Gastroesophageal sphincter (tissue), 4 donors: ENCODE measurements at regions not wholly inside any gene's neighbourhood (a gene's known extent, or its start where the extent isn't known, plus 50 kb on each side); places are given as distances from the start of the nearest gene placed in this dataset.

Experiments used
- ATAC-seq: fragments of 150-250 bp; one replicate; pipeline ENCODE4 v1.9.1; 2016; ENCODE audit warnings: mild to moderate bottlenecking, moderate library complexity
- H3K27ac ChIP-seq, 4 donors: fragments of 200-600 bp; sonication (generic) in 3 of 4; 1 replicate in 3 of 4; 2 replicates in 1 of 4; pipeline ENCODE4 v1.5.1; 2016 to 2019
- H3K27me3 ChIP-seq: fragments of 200-600 bp; sonication (generic); one replicate; pipeline ENCODE4 v1.5.1; 2019
- H3K36me3 ChIP-seq, 2 donors: fragments of 200-600 bp; sonication (generic); one replicate each; pipeline ENCODE4 v1.5.1; 2019; ENCODE audit warnings: control low read depth in 1 of 2
- H3K4me1 ChIP-seq, 3 donors: fragments of 200-600 bp; sonication (generic); 1 replicate in 2 of 3; 2 replicates in 1 of 3; pipeline ENCODE4 v1.5.1; 2016 to 2019; ENCODE audit warnings: control low read depth in 2 of 3
- H3K4me3 ChIP-seq, 2 donors: fragments of 200-600 bp; sonication (generic); one replicate each; pipeline ENCODE4 v1.5.1; 2019; ENCODE audit warnings: mild to moderate bottlenecking in 1 of 2, moderate library complexity in 1 of 2
- H3K9me3 ChIP-seq, 3 donors: fragments of 200-600 bp; sonication (generic); one replicate each; pipeline ENCODE4 v1.5.1; 2017 to 2019; ENCODE audit warnings: control low read depth in 2 of 3
- CTCF ChIP-seq, 4 experiments: fragments of 200-600 bp in 2 of 4; fragments of 450-650 bp in 2 of 4; sonication (generic) in 1 of 4; IDR thresholded peaks; one replicate each; pipeline ENCODE4 v1.5.1; 2017 to 2019; ENCODE audit warnings: antibody characterized with exemption in 4 of 4, mild to moderate bottlenecking in 2 of 4, moderate library complexity in 2 of 4
- EP300 ChIP-seq: sonication (generic); formaldehyde crosslinking; IDR thresholded peaks from one replicate; pipeline ENCODE4 v1.6.1; 2017; ENCODE audit warnings: antibody characterized with exemption, mild to moderate bottlenecking
- POLR2A ChIP-seq, 2 donors: fragments of 450-650 bp; IDR thresholded peaks; one replicate each; pipeline ENCODE4 v1.6.1; 2017; ENCODE audit warnings: antibody characterized with exemption in 2 of 2, mild to moderate bottlenecking in 2 of 2, moderate library complexity in 1 of 2
- POLR2AphosphoS5 ChIP-seq: sonication (generic); formaldehyde crosslinking; IDR thresholded peaks from one replicate; pipeline ENCODE4 v1.6.1; 2017; ENCODE audit warnings: antibody characterized with exemption
- WGBS, 2 donors: methylation state at CpG; one replicate each; pipeline ENCODE4 v1.1.5; 2018; ENCODE audit warnings: low coverage in 1 of 2; 5-methylcytosine and 5-hydroxymethylcytosine counted together

- H3K36me3 ChIP-seq = no peaks in the 10 kb centered on the region
- TF ChIP-seq POLR2AphosphoS5 = no peak
- TF ChIP-seq EP300 = no peak
- TF ChIP-seq CTCF (IDR thresholded peaks at IDR 0.05) = no peak
- no peak for TF ChIP-seq POLR2A (IDR thresholded peaks at IDR 0.05)
- no peaks in the 10 kb centered on the region for H3K27me3 ChIP-seq
- WGBS, 2 donors = 91 to 97% methylated on average over 4 to 5 of the region's 5 CpGs
- H3K27ac ChIP-seq = no peak overlapping the region
- no peaks in the 10 kb centered on the region for H3K4me1 ChIP-seq
- no peak for ATAC-seq
- H3K4me3 ChIP-seq = no peak overlapping the region
- no peaks in the 10 kb centered on the region for H3K9me3 ChIP-seq
These were observed 62.3 kb upstream of the AHR start for GRCh38 chr7:17236171-17236570.

- H3K36me3 ChIP-seq = no peaks in the 10 kb centered on the region
- no peak overlapping the region for H3K4me3 ChIP-seq
- no peaks in the 10 kb centered on the region for H3K4me1 ChIP-seq
- no peaks in the 10 kb centered on the region for H3K9me3 ChIP-seq
- H3K27ac ChIP-seq = no peak overlapping the region
- no peaks in the 10 kb centered on the region for H3K27me3 ChIP-seq
- TF ChIP-seq CTCF (IDR thresholded peaks at IDR 0.05) (no peak), POLR2A (IDR thresholded peaks at IDR 0.05) (no peak), POLR2AphosphoS5 (no peak), EP300 (no peak)
- ATAC-seq = no peak
- 81 to 100% methylated on average over 1 of the region's 1 CpG for WGBS, 2 donors
These were observed 61.8 kb upstream of the AHR start for GRCh38 chr7:17236603-17237002.

- H3K27ac ChIP-seq = no peak overlapping the region
- H3K4me1 ChIP-seq = no peaks in the 10 kb centered on the region
- no peaks in the 10 kb centered on the region for H3K27me3 ChIP-seq
- WGBS, 2 donors = 62 to 71% methylated on average over 1 of the region's 1 CpG
- H3K36me3 ChIP-seq = no peaks in the 10 kb centered on the region
- H3K4me3 ChIP-seq = no peak overlapping the region
- TF ChIP-seq POLR2AphosphoS5 = no peak
- TF ChIP-seq EP300 = no peak
- no peak for TF ChIP-seq CTCF (IDR thresholded peaks at IDR 0.05)
- no peak for TF ChIP-seq POLR2A (IDR thresholded peaks at IDR 0.05)
- ATAC-seq = no peak
- H3K9me3 ChIP-seq = no peaks in the 10 kb centered on the region
These were observed 59.4 kb upstream of the AHR start for GRCh38 chr7:17239046-17239445.

DNA sequence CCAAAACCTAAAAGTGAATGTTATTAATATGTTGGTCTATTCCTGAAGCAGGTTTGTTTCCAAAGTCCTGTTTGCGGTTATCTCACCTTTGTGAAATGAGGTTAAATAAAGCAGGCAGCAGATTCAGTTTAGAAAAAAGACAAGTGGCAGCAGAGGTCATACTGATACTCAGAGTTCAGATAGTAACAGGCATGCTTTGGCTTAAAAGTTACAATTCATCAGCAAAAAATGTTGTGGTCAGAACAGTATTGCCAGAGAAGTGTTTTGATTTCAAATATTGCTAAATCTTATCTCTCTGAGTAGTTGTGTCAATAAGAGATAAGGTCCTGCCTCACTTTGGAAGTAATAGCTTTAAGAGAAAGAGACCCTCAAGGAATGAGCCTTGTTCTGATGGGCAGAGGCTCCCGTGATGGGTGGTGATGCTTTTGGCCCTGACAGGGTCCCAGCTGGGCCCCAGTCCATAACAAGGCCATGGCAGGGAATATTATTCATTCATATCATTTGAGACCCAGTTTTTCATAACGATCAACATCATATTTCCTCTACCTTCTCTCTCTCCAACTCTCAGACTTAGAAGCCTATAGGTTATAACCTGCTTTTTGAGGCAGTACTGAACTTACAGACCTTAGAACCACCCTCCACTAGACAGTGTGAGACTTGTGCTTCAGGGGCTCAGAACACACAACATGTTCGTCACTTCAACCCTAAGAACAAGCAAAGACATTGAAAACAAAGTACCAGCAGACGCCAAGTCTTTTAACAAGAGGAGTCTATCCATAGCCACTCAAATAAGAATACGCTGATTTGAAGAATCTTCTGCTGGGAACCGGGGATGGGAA, 58.5 kb upstream of the AHR start:
- no peaks in the 10 kb centered on the region for H3K4me1 ChIP-seq
- no peaks in the 10 kb centered on the region for H3K9me3 ChIP-seq
- TF ChIP-seq EP300 (no peak), POLR2AphosphoS5 (no peak), POLR2A (IDR thresholded peaks at IDR 0.05) (no peak), CTCF (IDR thresholded peaks at IDR 0.05) (no peak)
- H3K27ac ChIP-seq = no peak overlapping the region
- H3K36me3 ChIP-seq = no peaks in the 10 kb centered on the region
- H3K27me3 ChIP-seq = no peaks in the 10 kb centered on the region
- 70 to 74% methylated on average over 5 to 7 of the region's 7 CpGs for WGBS, 2 donors
- ATAC-seq = no peak
- H3K4me3 ChIP-seq = no peak overlapping the region

DNA sequence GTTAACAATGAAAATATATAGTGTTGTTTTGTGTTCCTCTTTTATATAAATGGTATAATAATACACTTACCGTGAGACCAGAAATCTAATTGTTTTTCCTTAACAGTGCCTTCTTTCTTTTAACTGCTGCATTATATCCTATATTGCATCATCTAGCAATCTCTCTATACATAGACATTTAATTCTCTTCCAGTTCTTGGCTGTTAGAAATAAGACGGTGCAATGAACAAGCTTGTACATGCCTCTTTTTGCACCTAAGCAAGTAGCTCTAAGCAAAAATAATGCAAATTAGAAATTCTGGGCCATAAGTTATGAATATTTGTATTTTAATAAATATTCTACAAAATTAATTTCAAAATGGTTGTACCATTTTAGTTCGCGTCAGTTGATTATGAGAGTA, 55.9 kb upstream of the AHR start:
- ATAC-seq = no peak
- H3K27ac ChIP-seq = no peak overlapping the region
- no peaks in the 10 kb centered on the region for H3K9me3 ChIP-seq
- no peak overlapping the region for H3K4me3 ChIP-seq
- H3K4me1 ChIP-seq = no peaks in the 10 kb centered on the region
- TF ChIP-seq POLR2A (IDR thresholded peaks at IDR 0.05) = no peak
- no peak for TF ChIP-seq POLR2AphosphoS5
- TF ChIP-seq CTCF (IDR thresholded peaks at IDR 0.05) = no peak
- TF ChIP-seq EP300 = no peak
- no peaks in the 10 kb centered on the region for H3K36me3 ChIP-seq
- WGBS, 2 donors = 94 to 96% methylated on average over 4 of the region's 4 CpGs
- no peaks in the 10 kb centered on the region for H3K27me3 ChIP-seq
